Activated CD8-positive, alpha-beta memory T cell treated with anti-CD3 and anti-CD28 coated beads, Interleukin-2, amount 10 ng/mL, durations not matched to agents 7 days and 5 days (primary cell): ENCODE measurements at regions not wholly inside any gene's neighbourhood (a gene's known extent, or its start where the extent isn't known, plus 50 kb on each side); places are given as distances from the start of the nearest gene placed in this dataset.

Source experiments
- ATAC-seq: fragments of 150-1000 bp; cut with Tn5 transposase; one replicate; pipeline ENCODE4 v1.10.0; 2021; ENCODE audit warnings: moderate library complexity
- CTCF ChIA-PET: fragments of 350-600 bp; sonication (Branson Sonifier 250); formaldehyde crosslinking; loops from one replicate; lab custom pipeline; 2021; ENCODE audit warnings: antibody characterized with exemption; lab: Charles Lee
- DNase-seq: peaks from one replicate; pipeline ENCODE4 v3.0.0-alpha.2; 2020
- H3K27ac Mint-ChIP-seq: one replicate; pipeline ENCODE4 v1.8.0; 2021; ENCODE audit warnings: mild to moderate bottlenecking, mixed read lengths
- H3K27me3 Mint-ChIP-seq: one replicate; pipeline ENCODE4 v1.8.0; 2021; ENCODE audit warnings: mixed read lengths
- H3K36me3 Mint-ChIP-seq: one replicate; pipeline ENCODE4 v1.8.0; 2021; ENCODE audit warnings: mild to moderate bottlenecking, mixed read lengths
- H3K4me1 Mint-ChIP-seq: one replicate; pipeline ENCODE4 v1.8.0; 2021; ENCODE audit warnings: mixed read lengths
- H3K4me3 Mint-ChIP-seq: one replicate; pipeline ENCODE4 v1.8.0; 2021; ENCODE audit warnings: mild to moderate bottlenecking, moderate library complexity, mixed read lengths
- H3K9me3 Mint-ChIP-seq: one replicate; pipeline ENCODE4 v1.8.0; 2022; ENCODE audit warnings: low read depth, mixed read lengths

GRCh38 chr6:140602431-140603248 lies 1228.2 kb upstream of the CITED2 start:
- H3K36me3 Mint-ChIP-seq = peaks cover 8% of the 10 kb centered on the region
- H3K4me3 Mint-ChIP-seq = no peak overlapping the region
- peaks cover 10% of the 10 kb centered on the region for H3K9me3 Mint-ChIP-seq
- peaks cover 28% of the 10 kb centered on the region for H3K27me3 Mint-ChIP-seq
- CTCF ChIA-PET = no interaction called here
- DNase-seq (no peak), ATAC-seq (no peak)
- H3K27ac Mint-ChIP-seq = no peak overlapping the region
- no peaks in the 10 kb centered on the region for H3K4me1 Mint-ChIP-seq

- DNase-seq = no peak
- ATAC-seq = no peak
- CTCF ChIA-PET = no interaction called here
- peaks cover 6% of the 10 kb centered on the region for H3K4me1 Mint-ChIP-seq
- H3K4me3 Mint-ChIP-seq = no peak overlapping the region
- peaks cover 10% of the 10 kb centered on the region for H3K9me3 Mint-ChIP-seq
- no peak overlapping the region for H3K27ac Mint-ChIP-seq
- peaks cover 28% of the 10 kb centered on the region for H3K27me3 Mint-ChIP-seq
- peaks cover 8% of the 10 kb centered on the region for H3K36me3 Mint-ChIP-seq
Observed at GRCh38 chr6:140601021-140601808, 1226.8 kb upstream of the CITED2 start.

GRCh38 chr6:140599916-140600315 lies 1225.5 kb upstream of the CITED2 start:
- H3K36me3 Mint-ChIP-seq = peaks cover 15% of the 10 kb centered on the region
- peaks cover 6% of the 10 kb centered on the region for H3K4me1 Mint-ChIP-seq
- no peak overlapping the region for H3K4me3 Mint-ChIP-seq
- H3K27ac Mint-ChIP-seq = no peak overlapping the region
- DNase-seq (no peak), ATAC-seq (no peak)
- CTCF ChIA-PET = no interaction called here
- H3K27me3 Mint-ChIP-seq = peaks cover 31% of the 10 kb centered on the region
- H3K9me3 Mint-ChIP-seq = peaks cover 10% of the 10 kb centered on the region

GRCh38 chr6:140597181-140597580 lies 1222.7 kb upstream of the CITED2 start:
- Mint-ChIP-seq H3K27me3 (peaks cover 27% of the 10 kb centered on the region), H3K27ac (no peak overlapping the region), H3K9me3 (peaks cover 12% of the 10 kb centered on the region), H3K4me3 (no peak overlapping the region), H3K36me3 (peaks cover 24% of the 10 kb centered on the region), H3K4me1 (peaks cover 6% of the 10 kb centered on the region)
- no peak for DNase-seq
- ATAC-seq = no peak
- CTCF ChIA-PET = no interaction called here

GRCh38 chr6:140594806-140595128 lies 1220.3 kb upstream of the CITED2 start:
- H3K9me3 Mint-ChIP-seq = peaks cover 6% of the 10 kb centered on the region
- CTCF ChIA-PET = interaction anchor here (0.6 kb wide), 1 partner anchor 792 kb away, joined by 3 read pairs; no protein-coding TSS in a partner anchor
- H3K4me1 Mint-ChIP-seq = peaks cover 6% of the 10 kb centered on the region
- peaks cover 9% of the 10 kb centered on the region for H3K27me3 Mint-ChIP-seq
- peaks cover 26% of the 10 kb centered on the region for H3K36me3 Mint-ChIP-seq
- DNase-seq (no peak), ATAC-seq (no peak)
- H3K4me3 Mint-ChIP-seq = no peak overlapping the region
- no peak overlapping the region for H3K27ac Mint-ChIP-seq

- peaks cover 6% of the 10 kb centered on the region for H3K4me1 Mint-ChIP-seq
- peaks cover 4% of the 10 kb centered on the region for H3K27me3 Mint-ChIP-seq
- DNase-seq (no peak), ATAC-seq (no peak)
- CTCF ChIA-PET = no interaction called here
- H3K27ac Mint-ChIP-seq = no peak overlapping the region
- no peak overlapping the region for H3K4me3 Mint-ChIP-seq
- H3K36me3 Mint-ChIP-seq = peaks cover 31% of the 10 kb centered on the region
- peaks cover 8% of the 10 kb centered on the region for H3K9me3 Mint-ChIP-seq
Observed at GRCh38 chr6:140592877-140593276, 1218.4 kb upstream of the CITED2 start.

GRCh38 chr6:140590641-140591040 lies 1216.2 kb upstream of the CITED2 start:
- Mint-ChIP-seq H3K9me3 (peaks cover 15% of the 10 kb centered on the region), H3K27ac (no peak overlapping the region), H3K4me1 (peaks cover 23% of the 10 kb centered on the region), H3K27me3 (no peaks in the 10 kb centered on the region), H3K36me3 (peaks cover 45% of the 10 kb centered on the region), H3K4me3 (no peak overlapping the region)
- ATAC-seq (no peak), DNase-seq (no peak)
- CTCF ChIA-PET = no interaction called here

GRCh38 chr6:140586426-140587061 lies 1212.1 kb upstream of the CITED2 start:
- H3K4me1 Mint-ChIP-seq = peaks cover 52% of the 10 kb centered on the region
- H3K27me3 Mint-ChIP-seq = no peaks in the 10 kb centered on the region
- DNase-seq = peak; percentile 79
- peak overlapping the region; percentile 87 for H3K27ac Mint-ChIP-seq
- H3K4me3 Mint-ChIP-seq = peak overlapping the region; percentile 9
- peaks cover 24% of the 10 kb centered on the region for H3K9me3 Mint-ChIP-seq
- H3K36me3 Mint-ChIP-seq = peaks cover 63% of the 10 kb centered on the region
- peak; percentile 89 for ATAC-seq
- CTCF ChIA-PET = interaction anchor here (1.1 to 1.6 kb wide), 2 partner anchors 897 to 1217 kb away, joined by 3 to 4 read pairs; no protein-coding TSS in a partner anchor

DNA sequence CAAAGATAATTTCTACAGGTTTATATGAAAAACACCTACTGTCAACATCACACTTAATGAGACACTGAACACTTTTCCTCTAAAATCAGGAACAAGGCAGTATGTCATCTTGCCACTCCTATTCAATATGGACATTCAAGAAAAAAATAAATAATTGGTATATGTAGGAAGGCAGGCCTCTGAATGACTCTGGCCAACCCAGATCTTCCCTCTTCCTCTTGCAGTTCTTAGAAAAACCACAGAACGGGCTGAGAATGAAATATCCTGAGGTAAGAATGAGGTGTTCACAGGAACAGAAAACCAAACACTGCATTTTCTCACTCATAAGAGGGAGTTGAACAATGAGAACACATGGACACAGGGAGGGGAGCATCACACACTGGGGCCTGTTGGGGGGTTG lies 1207.2 kb upstream of the CITED2 start:
- DNase-seq (peak; percentile 48), ATAC-seq (peak; percentile 68)
- peaks cover 53% of the 10 kb centered on the region for H3K4me1 Mint-ChIP-seq
- H3K27me3 Mint-ChIP-seq = peaks cover 11% of the 10 kb centered on the region
- peaks cover 62% of the 10 kb centered on the region for H3K36me3 Mint-ChIP-seq
- peak overlapping the region; percentile 82 for H3K27ac Mint-ChIP-seq
- CTCF ChIA-PET = no interaction called here
- H3K9me3 Mint-ChIP-seq = peaks cover 24% of the 10 kb centered on the region
- peak overlapping the region; percentile 36 for H3K4me3 Mint-ChIP-seq

- H3K4me3 Mint-ChIP-seq = no peak overlapping the region
- ATAC-seq (no peak), DNase-seq (no peak)
- CTCF ChIA-PET = no interaction called here
- peaks cover 56% of the 10 kb centered on the region for H3K36me3 Mint-ChIP-seq
- no peak overlapping the region for H3K27ac Mint-ChIP-seq
- H3K27me3 Mint-ChIP-seq = peaks cover 14% of the 10 kb centered on the region
- H3K4me1 Mint-ChIP-seq = peaks cover 38% of the 10 kb centered on the region
- peaks cover 24% of the 10 kb centered on the region for H3K9me3 Mint-ChIP-seq
Observed at GRCh38 chr6:140579918-140580317, 1205.5 kb upstream of the CITED2 start.

DNA sequence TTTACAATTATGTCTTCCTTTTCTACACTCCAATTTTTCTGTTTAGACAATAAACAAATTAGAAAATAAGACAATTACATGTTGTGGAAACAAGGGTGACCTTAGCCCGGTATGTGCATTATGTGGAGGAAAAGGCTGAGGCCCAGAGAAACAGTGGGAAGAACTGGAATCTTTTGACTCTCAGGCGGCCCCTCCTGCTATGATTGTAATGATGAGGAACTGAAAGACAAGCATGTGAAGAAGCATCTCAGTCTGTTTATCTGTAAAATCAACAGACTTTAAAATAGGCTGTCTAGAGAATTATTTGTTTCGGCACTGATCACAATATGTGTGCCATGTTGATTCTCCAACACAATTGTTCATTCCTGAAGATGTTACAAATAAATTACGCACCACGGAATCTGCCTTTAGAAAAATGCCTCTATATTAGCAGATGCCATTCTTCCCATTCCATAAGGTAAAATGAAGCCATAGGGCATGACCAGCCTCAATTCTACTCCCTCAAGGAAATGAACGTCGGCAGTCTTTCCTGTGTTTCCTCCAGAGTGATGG lies 1201.6 kb upstream of the CITED2 start:
- no peak for DNase-seq
- H3K27ac Mint-ChIP-seq = no peak overlapping the region
- CTCF ChIA-PET = no interaction called here
- peaks cover 14% of the 10 kb centered on the region for H3K9me3 Mint-ChIP-seq
- peaks cover 23% of the 10 kb centered on the region for H3K4me1 Mint-ChIP-seq
- H3K36me3 Mint-ChIP-seq = peaks cover 42% of the 10 kb centered on the region
- ATAC-seq = no peak
- H3K4me3 Mint-ChIP-seq = no peak overlapping the region
- peaks cover 14% of the 10 kb centered on the region for H3K27me3 Mint-ChIP-seq

DNA sequence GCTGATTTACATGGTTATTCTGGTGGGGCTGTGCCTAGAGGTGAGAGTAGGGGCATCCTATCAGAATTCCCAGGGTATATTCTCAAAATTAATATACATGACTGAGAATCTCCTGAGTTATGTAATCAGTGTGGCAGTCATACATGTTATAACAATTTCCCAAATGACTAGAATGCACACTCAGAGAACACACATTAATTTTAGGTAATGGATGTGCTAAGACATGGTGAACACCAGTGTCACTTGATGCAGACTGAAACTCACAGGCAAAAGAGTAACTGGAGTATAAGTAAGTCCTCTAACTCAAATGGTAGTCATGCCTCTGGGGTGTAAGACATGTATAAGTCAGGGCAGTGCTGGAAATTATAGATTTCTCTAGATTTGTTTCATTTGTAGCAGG lies 1198.4 kb upstream of the CITED2 start:
- no peak overlapping the region for H3K4me3 Mint-ChIP-seq
- CTCF ChIA-PET = no interaction called here
- H3K9me3 Mint-ChIP-seq = peaks cover 3% of the 10 kb centered on the region

DNA sequence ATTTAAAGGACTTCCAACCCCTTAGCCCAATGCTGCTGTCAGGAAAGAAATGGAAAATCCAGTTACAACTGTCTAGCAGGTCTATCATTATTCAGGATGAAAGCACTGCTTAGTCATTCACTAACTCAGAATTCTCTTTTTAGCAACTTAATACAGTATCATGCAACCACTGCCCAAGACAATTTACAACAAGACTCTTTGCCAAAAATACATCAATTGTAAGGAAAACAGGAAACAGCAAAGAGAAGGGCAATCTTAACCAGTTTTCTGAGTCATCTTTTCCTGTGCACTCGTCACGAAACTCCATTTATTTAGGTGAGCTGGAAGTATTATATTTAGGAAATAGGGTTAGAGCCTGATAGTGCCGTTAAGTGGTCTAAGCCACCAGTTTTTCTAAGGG lies 1197.7 kb upstream of the CITED2 start:
- Mint-ChIP-seq H3K9me3 (peaks cover 3% of the 10 kb centered on the region), H3K4me3 (no peak overlapping the region), H3K36me3 (peaks cover 22% of the 10 kb centered on the region), H3K27ac (no peak overlapping the region), H3K27me3 (peaks cover 20% of the 10 kb centered on the region), H3K4me1 (peaks cover 14% of the 10 kb centered on the region)
- CTCF ChIA-PET = no interaction called here
- DNase-seq (no peak), ATAC-seq (no peak)

More for the DNA sequence above, 1198.4 kb upstream of the CITED2 start:
- peaks cover 25% of the 10 kb centered on the region for H3K36me3 Mint-ChIP-seq
- DNase-seq (no peak), ATAC-seq (no peak)
- no peak overlapping the region for H3K27ac Mint-ChIP-seq
- peaks cover 12% of the 10 kb centered on the region for H3K4me1 Mint-ChIP-seq
- peaks cover 16% of the 10 kb centered on the region for H3K27me3 Mint-ChIP-seq
